GM18861 (cell line): ENCODE measurements at regions not wholly inside any gene's neighbourhood (a gene's known extent, or its start where the extent isn't known, plus 50 kb on each side); places are given as distances from the start of the nearest gene placed in this dataset.
A peak's percentile ranks its signal among the peaks of the same experiment; 100 is the strongest.

Source experiments
- ATAC-seq: cut with Tn5 transposase; IDR thresholded peaks from one replicate; pipeline ENCODE4 v1.9.1; 2021; ENCODE audit not compliant: unreplicated experiment

GRCh38 chr14:61625165-61625564 is 70.1 kb upstream of the HIF1A start:
- ATAC-seq = no peak

GRCh38 chr14:61627612-61628011 is 67.7 kb upstream of the HIF1A start:
- no peak for ATAC-seq

GRCh38 chr14:61628016-61628725 is 67.1 kb upstream of the HIF1A start:
- ATAC-seq = no peak

GRCh38 chr14:61630399-61631044 is 64.8 kb upstream of the HIF1A start:
- ATAC-seq = no peak

- no peak for ATAC-seq
Measured at GRCh38 chr14:61631045-61631687, 64.1 kb upstream of the HIF1A start.

GRCh38 chr14:61632401-61632800 is 62.9 kb upstream of the HIF1A start:
- no peak for ATAC-seq

GRCh38 chr14:61632807-61633206 is 62.5 kb upstream of the HIF1A start:
- no peak for ATAC-seq

GRCh38 chr14:61636291-61636690 is 59.0 kb upstream of the HIF1A start:
- no peak for ATAC-seq

GRCh38 chr14:61636779-61637178 is 58.5 kb upstream of the HIF1A start:
- no peak for ATAC-seq

GRCh38 chr14:61638595-61639387 is 56.5 kb upstream of the HIF1A start:
- ATAC-seq = no peak

- no peak for ATAC-seq
Measured at GRCh38 chr14:61640158-61641136, 54.9 kb upstream of the HIF1A start.

- ATAC-seq = no peak
Measured at GRCh38 chr14:61641914-61642613, 53.2 kb upstream of the HIF1A start.

GRCh38 chr14:61642614-61642982 is 52.7 kb upstream of the HIF1A start:
- ATAC-seq = no peak

- no peak for ATAC-seq
Measured at GRCh38 chr14:61643555-61643954, 51.8 kb upstream of the HIF1A start.

GRCh38 chr14:61644175-61644574 is 51.1 kb upstream of the HIF1A start:
- ATAC-seq = no peak

GRCh38 chr14:61644834-61645233 is 50.5 kb upstream of the HIF1A start:
- ATAC-seq = peak; percentile 84

- no peak for ATAC-seq
Measured at GRCh38 chr14:61645247-61645646, 50.1 kb upstream of the HIF1A start.
